ENCODE measurements at regions not wholly inside any gene's neighbourhood (a gene's known extent, or its start where the extent isn't known, plus 50 kb on each side); places are given as distances from the start of the nearest gene placed in this dataset.

GRCh38 chr4:106604319-106605051 lies 235.9 kb upstream of the GIMD1 start:
- Histone ChIP-seq H3K4me1 (ENCODE audit: control insufficient read depth in 2 of 2, insufficient read depth in 2 of 2, low read length in 2 of 2) (no peaks in the 10 kb centered on the region), H3K4me3 (ENCODE audit: low read length in 2 of 2) (no peak overlapping the region), H3K9me3 (ENCODE audit: control insufficient read depth in 2 of 2, low read length in 2 of 2) (no peaks in the 10 kb centered on the region), H3K27me3 (ENCODE audit: control insufficient read depth in 2 of 2, insufficient read depth in 2 of 2, low read length in 2 of 2) (no peaks in the 10 kb centered on the region), H3K36me3 (ENCODE audit: control insufficient read depth in 2 of 2, insufficient read depth in 2 of 2, low read length in 2 of 2) (no peaks in the 10 kb centered on the region), H3K9ac (ENCODE audit: low read depth in 1 of 2, low read length in 2 of 2) (no peak overlapping the region), H3K27ac (ENCODE audit: low read depth in 2 of 2, low read length in 2 of 2) (no peak overlapping the region)

- H3K27ac ChIP-seq (ENCODE audit: low read depth in 2 of 2, low read length in 2 of 2) = no peak overlapping the region
These were observed 234.9 kb upstream of the GIMD1 start for GRCh38 chr4:106603471-106603870.

GRCh38 chr4:106602711-106603110 lies 234.1 kb upstream of the GIMD1 start:
- Histone ChIP-seq H3K36me3 (ENCODE audit: control insufficient read depth in 2 of 2, insufficient read depth in 2 of 2, low read length in 2 of 2) (no peaks in the 10 kb centered on the region), H3K4me3 (ENCODE audit: low read length in 2 of 2) (no peak overlapping the region), H3K27me3 (ENCODE audit: control insufficient read depth in 2 of 2, insufficient read depth in 2 of 2, low read length in 2 of 2) (no peaks in the 10 kb centered on the region), H3K9me3 (ENCODE audit: control insufficient read depth in 2 of 2, low read length in 2 of 2) (no peaks in the 10 kb centered on the region), H3K27ac (ENCODE audit: low read depth in 2 of 2, low read length in 2 of 2) (no peak overlapping the region), H3K9ac (ENCODE audit: low read depth in 1 of 2, low read length in 2 of 2) (no peak overlapping the region), H3K4me1 (ENCODE audit: control insufficient read depth in 2 of 2, insufficient read depth in 2 of 2, low read length in 2 of 2) (no peaks in the 10 kb centered on the region)

More at GRCh38 chr4:106603471-106603870, 234.9 kb upstream of the GIMD1 start:
- no peak overlapping the region for H3K4me3 ChIP-seq (ENCODE audit: low read length in 2 of 2)
- H3K9ac ChIP-seq (ENCODE audit: low read depth in 1 of 2, low read length in 2 of 2) = no peak overlapping the region
- H3K4me1 ChIP-seq (ENCODE audit: control insufficient read depth in 2 of 2, insufficient read depth in 2 of 2, low read length in 2 of 2) = no peaks in the 10 kb centered on the region
- no peaks in the 10 kb centered on the region for H3K9me3 ChIP-seq (ENCODE audit: control insufficient read depth in 2 of 2, low read length in 2 of 2)
- no peaks in the 10 kb centered on the region for H3K36me3 ChIP-seq (ENCODE audit: control insufficient read depth in 2 of 2, insufficient read depth in 2 of 2, low read length in 2 of 2)
- H3K27me3 ChIP-seq (ENCODE audit: control insufficient read depth in 2 of 2, insufficient read depth in 2 of 2, low read length in 2 of 2) = no peaks in the 10 kb centered on the region

GRCh38 chr4:106601519-106601918 lies 232.9 kb upstream of the GIMD1 start:
- Histone ChIP-seq H3K36me3 (ENCODE audit: control insufficient read depth in 2 of 2, insufficient read depth in 2 of 2, low read length in 2 of 2) (no peaks in the 10 kb centered on the region), H3K9me3 (ENCODE audit: control insufficient read depth in 2 of 2, low read length in 2 of 2) (no peaks in the 10 kb centered on the region), H3K4me3 (ENCODE audit: low read length in 2 of 2) (no peak overlapping the region), H3K9ac (ENCODE audit: low read depth in 1 of 2, low read length in 2 of 2) (no peak overlapping the region), H3K4me1 (ENCODE audit: control insufficient read depth in 2 of 2, insufficient read depth in 2 of 2, low read length in 2 of 2) (no peaks in the 10 kb centered on the region), H3K27me3 (ENCODE audit: control insufficient read depth in 2 of 2, insufficient read depth in 2 of 2, low read length in 2 of 2) (no peaks in the 10 kb centered on the region), H3K27ac (ENCODE audit: low read depth in 2 of 2, low read length in 2 of 2) (no peak overlapping the region)

- Histone ChIP-seq H3K4me1 (ENCODE audit: control insufficient read depth in 2 of 2, insufficient read depth in 2 of 2, low read length in 2 of 2) (no peaks in the 10 kb centered on the region), H3K9me3 (ENCODE audit: control insufficient read depth in 2 of 2, low read length in 2 of 2) (no peaks in the 10 kb centered on the region), H3K36me3 (ENCODE audit: control insufficient read depth in 2 of 2, insufficient read depth in 2 of 2, low read length in 2 of 2) (no peaks in the 10 kb centered on the region), H3K27me3 (ENCODE audit: control insufficient read depth in 2 of 2, insufficient read depth in 2 of 2, low read length in 2 of 2) (no peaks in the 10 kb centered on the region), H3K4me3 (ENCODE audit: low read length in 2 of 2) (no peak overlapping the region), H3K27ac (ENCODE audit: low read depth in 2 of 2, low read length in 2 of 2) (no peak overlapping the region), H3K9ac (ENCODE audit: low read depth in 1 of 2, low read length in 2 of 2) (no peak overlapping the region)
These were observed 227.3 kb upstream of the GIMD1 start for GRCh38 chr4:106595906-106596305.

GRCh38 chr4:106594291-106594952 lies 225.8 kb upstream of the GIMD1 start:
- H3K36me3 ChIP-seq (ENCODE audit: control insufficient read depth in 2 of 2, insufficient read depth in 2 of 2, low read length in 2 of 2) = no peaks in the 10 kb centered on the region
- no peaks in the 10 kb centered on the region for H3K9me3 ChIP-seq (ENCODE audit: control insufficient read depth in 2 of 2, low read length in 2 of 2)
- no peak overlapping the region for H3K4me3 ChIP-seq (ENCODE audit: low read length in 2 of 2)
- H3K27me3 ChIP-seq (ENCODE audit: control insufficient read depth in 2 of 2, insufficient read depth in 2 of 2, low read length in 2 of 2) = no peaks in the 10 kb centered on the region
- H3K27ac ChIP-seq (ENCODE audit: low read depth in 2 of 2, low read length in 2 of 2) = no peak overlapping the region
- no peaks in the 10 kb centered on the region for H3K4me1 ChIP-seq (ENCODE audit: control insufficient read depth in 2 of 2, insufficient read depth in 2 of 2, low read length in 2 of 2)
- H3K9ac ChIP-seq (ENCODE audit: low read depth in 1 of 2, low read length in 2 of 2) = no peak overlapping the region

GRCh38 chr4:106588891-106589290 lies 220.3 kb upstream of the GIMD1 start:
- no peaks in the 10 kb centered on the region for H3K36me3 ChIP-seq (ENCODE audit: control insufficient read depth in 2 of 2, insufficient read depth in 2 of 2, low read length in 2 of 2)
- peaks cover 0 to 9% of the 10 kb centered on the region in 2 donors for H3K4me1 ChIP-seq (ENCODE audit: control insufficient read depth in 2 of 2, insufficient read depth in 2 of 2, low read length in 2 of 2)
- no peak overlapping the region for H3K4me3 ChIP-seq (ENCODE audit: low read length in 2 of 2)
- H3K9ac ChIP-seq (ENCODE audit: low read depth in 1 of 2, low read length in 2 of 2) = no peak overlapping the region
- no peaks in the 10 kb centered on the region for H3K27me3 ChIP-seq (ENCODE audit: control insufficient read depth in 2 of 2, insufficient read depth in 2 of 2, low read length in 2 of 2)
- H3K27ac ChIP-seq (ENCODE audit: low read depth in 2 of 2, low read length in 2 of 2) = no peak overlapping the region
- no peaks in the 10 kb centered on the region for H3K9me3 ChIP-seq (ENCODE audit: control insufficient read depth in 2 of 2, low read length in 2 of 2)

GRCh38 chr4:106587558-106587957 lies 219.0 kb upstream of the GIMD1 start:
- Histone ChIP-seq H3K36me3 (ENCODE audit: control insufficient read depth in 2 of 2, insufficient read depth in 2 of 2, low read length in 2 of 2) (no peaks in the 10 kb centered on the region), H3K9me3 (ENCODE audit: control insufficient read depth in 2 of 2, low read length in 2 of 2) (no peaks in the 10 kb centered on the region), H3K27me3 (ENCODE audit: control insufficient read depth in 2 of 2, insufficient read depth in 2 of 2, low read length in 2 of 2) (no peaks in the 10 kb centered on the region), H3K27ac (ENCODE audit: low read depth in 2 of 2, low read length in 2 of 2) (no peak overlapping the region), H3K4me3 (ENCODE audit: low read length in 2 of 2) (no peak overlapping the region), H3K4me1 (ENCODE audit: control insufficient read depth in 2 of 2, insufficient read depth in 2 of 2, low read length in 2 of 2) (peaks cover 4 to 15% of the 10 kb centered on the region in 2 donors), H3K9ac (ENCODE audit: low read depth in 1 of 2, low read length in 2 of 2) (no peak overlapping the region)

- H3K27me3 ChIP-seq (ENCODE audit: control insufficient read depth in 2 of 2, insufficient read depth in 2 of 2, low read length in 2 of 2) = no peaks in the 10 kb centered on the region
- H3K4me1 ChIP-seq (ENCODE audit: control insufficient read depth in 2 of 2, insufficient read depth in 2 of 2, low read length in 2 of 2) = peaks cover 4 to 15% of the 10 kb centered on the region in 2 donors
- H3K9me3 ChIP-seq (ENCODE audit: control insufficient read depth in 2 of 2, low read length in 2 of 2) = no peaks in the 10 kb centered on the region
- no peaks in the 10 kb centered on the region for H3K36me3 ChIP-seq (ENCODE audit: control insufficient read depth in 2 of 2, insufficient read depth in 2 of 2, low read length in 2 of 2)
- no peak overlapping the region for H3K4me3 ChIP-seq (ENCODE audit: low read length in 2 of 2)
- H3K27ac ChIP-seq (ENCODE audit: low read depth in 2 of 2, low read length in 2 of 2) = no peak overlapping the region
- H3K9ac ChIP-seq (ENCODE audit: low read depth in 1 of 2, low read length in 2 of 2) = no peak overlapping the region
These were observed 217.4 kb upstream of the GIMD1 start for GRCh38 chr4:106585915-106586349.

- no peaks in the 10 kb centered on the region for H3K9me3 ChIP-seq (ENCODE audit: control insufficient read depth in 2 of 2, low read length in 2 of 2)
- no peaks in the 10 kb centered on the region for H3K27me3 ChIP-seq (ENCODE audit: control insufficient read depth in 2 of 2, insufficient read depth in 2 of 2, low read length in 2 of 2)
- H3K4me3 ChIP-seq (ENCODE audit: low read length in 2 of 2) = peak overlapping the region in 1 of 2 donors; percentile 5
- peak overlapping the region in 1 of 2 donors; percentile 25 for H3K27ac ChIP-seq (ENCODE audit: low read depth in 2 of 2, low read length in 2 of 2)
- H3K36me3 ChIP-seq (ENCODE audit: control insufficient read depth in 2 of 2, insufficient read depth in 2 of 2, low read length in 2 of 2) = no peaks in the 10 kb centered on the region
- peaks cover 4 to 15% of the 10 kb centered on the region in 2 donors for H3K4me1 ChIP-seq (ENCODE audit: control insufficient read depth in 2 of 2, insufficient read depth in 2 of 2, low read length in 2 of 2)
- H3K9ac ChIP-seq (ENCODE audit: low read depth in 1 of 2, low read length in 2 of 2) = no peak overlapping the region
These were observed 215.9 kb upstream of the GIMD1 start for GRCh38 chr4:106584337-106584989.
